ENCODE measurements at regions not wholly inside any gene's neighbourhood (a gene's known extent, or its start where the extent isn't known, plus 50 kb on each side); places are given as distances from the start of the nearest gene placed in this dataset.
"Not testable (repeated sequence)": the region's sequence is repeated elsewhere in the genome, so short reads cannot be mapped to it uniquely, and the experiment has no call there.

DNA sequence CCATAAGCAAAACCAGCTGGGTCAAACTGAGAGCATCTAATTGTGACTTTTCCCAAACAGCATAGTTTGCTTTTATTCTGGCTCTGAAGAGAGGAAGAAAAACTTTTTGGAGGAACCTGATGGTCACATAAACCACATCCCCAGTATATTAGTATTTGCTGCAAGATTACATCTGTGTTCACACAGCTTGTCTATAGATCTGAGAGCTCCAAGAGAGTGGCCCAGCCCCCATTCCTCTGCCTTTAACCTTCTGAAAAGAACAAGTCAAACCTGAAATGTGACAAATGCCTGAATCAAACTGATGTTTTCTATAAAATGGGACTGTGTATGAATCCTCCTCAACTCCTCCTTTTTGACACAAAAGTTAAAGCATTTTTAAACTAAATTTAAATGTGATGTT, 435.2 kb downstream of the ZNF479 start:
- not testable (repeated sequence) for H3K4me1 ChIP-seq (ENCODE audit: control insufficient read depth in 3 of 3, insufficient read depth in 3 of 3, low read length in 3 of 3); H3K27ac ChIP-seq (ENCODE audit: low read depth, low read length); H3K4me3 ChIP-seq (ENCODE audit: low read length in 3 of 3); H3K9me3 ChIP-seq (ENCODE audit: control insufficient read depth in 3 of 3, low read length in 3 of 3); H3K9ac ChIP-seq (ENCODE audit: low read depth in 1 of 3, low read length in 3 of 3); H3K36me3 ChIP-seq (ENCODE audit: control insufficient read depth in 3 of 3, insufficient read depth in 3 of 3, low read length in 3 of 3); H3K27me3 ChIP-seq (ENCODE audit: control insufficient read depth in 3 of 3, insufficient read depth in 3 of 3, low read length in 3 of 3)

DNA sequence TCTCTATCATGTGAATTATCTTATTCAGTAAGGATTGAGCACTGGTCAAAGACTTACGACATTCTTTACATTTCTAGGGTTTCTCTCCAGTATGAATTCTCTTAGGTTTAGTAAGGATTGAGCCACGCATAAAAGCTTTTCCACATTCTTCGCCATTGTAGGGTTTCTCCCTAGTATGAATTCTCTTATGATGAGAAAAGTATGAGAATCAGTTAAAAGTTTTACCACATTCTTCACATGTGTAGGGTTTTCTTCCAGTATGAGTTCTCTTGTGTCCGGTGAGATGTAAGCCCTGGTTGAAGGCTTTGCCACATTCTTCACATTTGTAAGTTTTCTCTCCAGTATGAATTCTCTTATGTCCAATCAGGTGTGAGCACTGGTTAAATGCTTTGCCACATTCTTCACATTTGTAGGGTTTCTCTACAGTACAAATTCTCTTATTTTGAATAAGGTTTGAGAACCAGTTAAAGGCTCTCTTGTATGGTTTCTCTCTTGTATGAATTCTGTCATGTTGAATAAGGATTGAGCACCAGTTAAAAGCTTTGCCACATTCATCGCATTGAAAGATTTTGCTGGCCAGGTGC, 445.9 kb downstream of the ZNF479 start:
- Histone ChIP-seq H3K9me3 (ENCODE audit: control insufficient read depth in 3 of 3, low read length in 3 of 3) (peaks cover 4 to 6% (median 5%) of the 10 kb centered on the region in 3 donors), H3K4me3 (ENCODE audit: low read length in 3 of 3) (no peak overlapping the region), H3K36me3 (ENCODE audit: control insufficient read depth in 3 of 3, insufficient read depth in 3 of 3, low read length in 3 of 3) (no peaks in the 10 kb centered on the region), H3K27me3 (ENCODE audit: control insufficient read depth in 3 of 3, insufficient read depth in 3 of 3, low read length in 3 of 3) (no peaks in the 10 kb centered on the region), H3K4me1 (ENCODE audit: control insufficient read depth in 3 of 3, insufficient read depth in 3 of 3, low read length in 3 of 3) (no peaks in the 10 kb centered on the region), H3K27ac (ENCODE audit: low read depth, low read length) (no peak overlapping the region), H3K9ac (ENCODE audit: low read depth in 1 of 3, low read length in 3 of 3) (no peak overlapping the region)

GRCh38 chr7:56639173-56639746, 493.0 kb downstream of the ZNF479 start:
- H3K27ac ChIP-seq (ENCODE audit: low read depth, low read length) = no peak overlapping the region
- no peaks in the 10 kb centered on the region for H3K4me1 ChIP-seq (ENCODE audit: control insufficient read depth in 3 of 3, insufficient read depth in 3 of 3, low read length in 3 of 3)
- no peak overlapping the region for H3K4me3 ChIP-seq (ENCODE audit: low read length in 3 of 3)
- no peaks in the 10 kb centered on the region for H3K27me3 ChIP-seq (ENCODE audit: control insufficient read depth in 3 of 3, insufficient read depth in 3 of 3, low read length in 3 of 3)
- H3K36me3 ChIP-seq (ENCODE audit: control insufficient read depth in 3 of 3, insufficient read depth in 3 of 3, low read length in 3 of 3) = no peaks in the 10 kb centered on the region
- H3K9me3 ChIP-seq (ENCODE audit: control insufficient read depth in 3 of 3, low read length in 3 of 3) = peaks cover 15 to 20% (median 17%) of the 10 kb centered on the region in 3 donors
- no peak overlapping the region for H3K9ac ChIP-seq (ENCODE audit: low read depth in 1 of 3, low read length in 3 of 3)

DNA sequence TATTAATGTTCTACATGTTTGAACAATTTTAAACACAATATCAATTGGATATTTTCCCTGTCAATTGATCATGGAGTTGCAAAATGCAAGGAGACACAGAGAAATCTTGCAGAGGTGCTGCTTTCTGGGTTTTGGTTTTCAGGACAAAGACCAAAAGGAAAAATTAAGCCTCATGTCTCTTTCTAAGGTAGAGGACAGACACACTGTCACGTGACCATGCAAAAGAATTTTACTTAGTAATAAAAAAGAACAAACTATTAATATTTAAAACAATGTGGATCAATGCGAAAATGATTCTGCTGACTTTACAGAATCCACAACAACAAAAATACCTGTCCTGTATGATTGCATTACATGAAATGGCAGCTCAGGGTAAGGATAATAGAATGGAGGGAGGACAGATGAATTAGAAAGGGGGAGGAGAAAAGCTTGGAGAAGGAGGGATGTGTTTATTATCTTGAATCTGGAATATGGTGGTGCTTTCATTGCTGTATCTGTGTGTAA, 493.7 kb upstream of the NUPR2 start:
- H3K4me1 ChIP-seq (ENCODE audit: control insufficient read depth in 3 of 3, insufficient read depth in 3 of 3, low read length in 3 of 3) = no peaks in the 10 kb centered on the region
- no peaks in the 10 kb centered on the region for H3K27me3 ChIP-seq (ENCODE audit: control insufficient read depth in 3 of 3, insufficient read depth in 3 of 3, low read length in 3 of 3)
- H3K9ac ChIP-seq (ENCODE audit: low read depth in 1 of 3, low read length in 3 of 3) = no peak overlapping the region
- H3K9me3 ChIP-seq (ENCODE audit: control insufficient read depth in 3 of 3, low read length in 3 of 3) = peaks cover 0 to 4% (median 0%) of the 10 kb centered on the region in 3 donors
- H3K4me3 ChIP-seq (ENCODE audit: low read length in 3 of 3) = no peak overlapping the region
- no peak overlapping the region for H3K27ac ChIP-seq (ENCODE audit: low read depth, low read length)
- H3K36me3 ChIP-seq (ENCODE audit: control insufficient read depth in 3 of 3, insufficient read depth in 3 of 3, low read length in 3 of 3) = no peaks in the 10 kb centered on the region

GRCh38 chr7:56605146-56605545, 488.9 kb upstream of the NUPR2 start:
- Histone ChIP-seq H3K9me3 (ENCODE audit: control insufficient read depth in 3 of 3, low read length in 3 of 3) (no peaks in the 10 kb centered on the region), H3K27ac (ENCODE audit: low read depth, low read length) (no peak overlapping the region)

GRCh38 chr7:56578612-56579011, 462.4 kb upstream of the NUPR2 start:
- H3K27me3 ChIP-seq (ENCODE audit: control insufficient read depth in 3 of 3, insufficient read depth in 3 of 3, low read length in 3 of 3) = no peaks in the 10 kb centered on the region
- no peak overlapping the region for H3K27ac ChIP-seq (ENCODE audit: low read depth, low read length)
- H3K36me3 ChIP-seq (ENCODE audit: control insufficient read depth in 3 of 3, insufficient read depth in 3 of 3, low read length in 3 of 3) = no peaks in the 10 kb centered on the region
- H3K9ac ChIP-seq (ENCODE audit: low read depth in 1 of 3, low read length in 3 of 3) = no peak overlapping the region
- no peaks in the 10 kb centered on the region for H3K4me1 ChIP-seq (ENCODE audit: control insufficient read depth in 3 of 3, insufficient read depth in 3 of 3, low read length in 3 of 3)
- H3K4me3 ChIP-seq (ENCODE audit: low read length in 3 of 3) = no peak overlapping the region
- H3K9me3 ChIP-seq (ENCODE audit: control insufficient read depth in 3 of 3, low read length in 3 of 3) = peaks cover 0 to 2% (median 2%) of the 10 kb centered on the region in 3 donors

More at GRCh38 chr7:56605146-56605545, 488.9 kb upstream of the NUPR2 start:
- H3K9ac ChIP-seq (ENCODE audit: low read depth in 1 of 3, low read length in 3 of 3) = no peak overlapping the region
- H3K27me3 ChIP-seq (ENCODE audit: control insufficient read depth in 3 of 3, insufficient read depth in 3 of 3, low read length in 3 of 3) = no peaks in the 10 kb centered on the region
- no peak overlapping the region for H3K4me3 ChIP-seq (ENCODE audit: low read length in 3 of 3)
- H3K4me1 ChIP-seq (ENCODE audit: control insufficient read depth in 3 of 3, insufficient read depth in 3 of 3, low read length in 3 of 3) = no peaks in the 10 kb centered on the region
- H3K36me3 ChIP-seq (ENCODE audit: control insufficient read depth in 3 of 3, insufficient read depth in 3 of 3, low read length in 3 of 3) = no peaks in the 10 kb centered on the region

DNA sequence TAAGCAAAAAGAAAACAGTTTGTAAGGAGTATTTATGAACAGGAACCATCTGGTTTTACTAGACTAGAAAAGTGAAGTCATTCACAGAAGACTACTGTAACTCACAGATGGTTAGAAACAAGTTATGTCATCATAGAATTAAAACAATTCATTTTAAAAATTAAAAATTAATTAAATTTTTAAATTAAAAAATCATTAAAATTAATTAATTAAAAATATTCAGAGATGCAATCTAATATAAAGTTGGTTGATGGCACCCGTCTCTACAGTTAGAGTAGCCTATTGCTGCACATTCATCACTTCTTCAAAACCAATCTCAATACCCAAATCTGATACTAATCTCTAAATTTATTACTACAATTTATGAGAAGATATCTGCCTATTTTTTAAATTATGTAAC, 454.8 kb upstream of the NUPR2 start:
- Histone ChIP-seq H3K9me3 (ENCODE audit: control insufficient read depth in 3 of 3, low read length in 3 of 3) (peaks cover 0 to 7% (median 4%) of the 10 kb centered on the region in 3 donors), H3K9ac (ENCODE audit: low read depth in 1 of 3, low read length in 3 of 3) (no peak overlapping the region), H3K27ac (ENCODE audit: low read depth, low read length) (no peak overlapping the region), H3K4me1 (ENCODE audit: control insufficient read depth in 3 of 3, insufficient read depth in 3 of 3, low read length in 3 of 3) (no peaks in the 10 kb centered on the region), H3K36me3 (ENCODE audit: control insufficient read depth in 3 of 3, insufficient read depth in 3 of 3, low read length in 3 of 3) (no peaks in the 10 kb centered on the region), H3K27me3 (ENCODE audit: control insufficient read depth in 3 of 3, insufficient read depth in 3 of 3, low read length in 3 of 3) (no peaks in the 10 kb centered on the region), H3K4me3 (ENCODE audit: low read length in 3 of 3) (no peak overlapping the region)

GRCh38 chr7:56538541-56539429, 422.6 kb upstream of the NUPR2 start:
- Histone ChIP-seq H3K9ac (ENCODE audit: low read depth in 1 of 3, low read length in 3 of 3) (no peak overlapping the region), H3K27ac (ENCODE audit: low read depth, low read length) (no peak overlapping the region), H3K4me3 (ENCODE audit: low read length in 3 of 3) (no peak overlapping the region), H3K36me3 (ENCODE audit: control insufficient read depth in 3 of 3, insufficient read depth in 3 of 3, low read length in 3 of 3) (no peaks in the 10 kb centered on the region), H3K4me1 (ENCODE audit: control insufficient read depth in 3 of 3, insufficient read depth in 3 of 3, low read length in 3 of 3) (no peaks in the 10 kb centered on the region), H3K9me3 (ENCODE audit: control insufficient read depth in 3 of 3, low read length in 3 of 3) (peaks cover 0 to 9% (median 3%) of the 10 kb centered on the region in 3 donors), H3K27me3 (ENCODE audit: control insufficient read depth in 3 of 3, insufficient read depth in 3 of 3, low read length in 3 of 3) (no peaks in the 10 kb centered on the region)

GRCh38 chr7:56537952-56538351, 421.7 kb upstream of the NUPR2 start:
- Histone ChIP-seq H3K4me3 (ENCODE audit: low read length in 3 of 3) (peak overlapping the region in 1 of 3 donors; percentile 56), H3K27ac (ENCODE audit: low read depth, low read length) (no peak overlapping the region), H3K9ac (ENCODE audit: low read depth in 1 of 3, low read length in 3 of 3) (no peak overlapping the region), H3K36me3 (ENCODE audit: control insufficient read depth in 3 of 3, insufficient read depth in 3 of 3, low read length in 3 of 3) (no peaks in the 10 kb centered on the region), H3K4me1 (ENCODE audit: control insufficient read depth in 3 of 3, insufficient read depth in 3 of 3, low read length in 3 of 3) (no peaks in the 10 kb centered on the region), H3K9me3 (ENCODE audit: control insufficient read depth in 3 of 3, low read length in 3 of 3) (peaks cover 0 to 9% (median 3%) of the 10 kb centered on the region in 3 donors), H3K27me3 (ENCODE audit: control insufficient read depth in 3 of 3, insufficient read depth in 3 of 3, low read length in 3 of 3) (no peaks in the 10 kb centered on the region)

- Histone ChIP-seq H3K4me1 (ENCODE audit: control insufficient read depth in 3 of 3, insufficient read depth in 3 of 3, low read length in 3 of 3) (no peaks in the 10 kb centered on the region), H3K9me3 (ENCODE audit: control insufficient read depth in 3 of 3, low read length in 3 of 3) (peaks cover 0 to 9% (median 3%) of the 10 kb centered on the region in 3 donors), H3K27ac (ENCODE audit: low read depth, low read length) (no peak overlapping the region), H3K27me3 (ENCODE audit: control insufficient read depth in 3 of 3, insufficient read depth in 3 of 3, low read length in 3 of 3) (no peaks in the 10 kb centered on the region), H3K36me3 (ENCODE audit: control insufficient read depth in 3 of 3, insufficient read depth in 3 of 3, low read length in 3 of 3) (no peaks in the 10 kb centered on the region), H3K9ac (ENCODE audit: low read depth in 1 of 3, low read length in 3 of 3) (no peak overlapping the region), H3K4me3 (ENCODE audit: low read length in 3 of 3) (peak overlapping the region in 1 of 3 donors; percentile 56)
These were observed 421.3 kb upstream of the NUPR2 start for GRCh38 chr7:56537477-56537876.

All from skeletal muscle tissue (tissue), 3 donors.